ENCODE measurements at regions not wholly inside any gene's neighbourhood (a gene's known extent, or its start where the extent isn't known, plus 50 kb on each side); places are given as distances from the start of the nearest gene placed in this dataset.
"Not testable (repeated sequence)": the region's sequence is repeated elsewhere in the genome, so short reads cannot be mapped to it uniquely, and the experiment has no call there.

DNA sequence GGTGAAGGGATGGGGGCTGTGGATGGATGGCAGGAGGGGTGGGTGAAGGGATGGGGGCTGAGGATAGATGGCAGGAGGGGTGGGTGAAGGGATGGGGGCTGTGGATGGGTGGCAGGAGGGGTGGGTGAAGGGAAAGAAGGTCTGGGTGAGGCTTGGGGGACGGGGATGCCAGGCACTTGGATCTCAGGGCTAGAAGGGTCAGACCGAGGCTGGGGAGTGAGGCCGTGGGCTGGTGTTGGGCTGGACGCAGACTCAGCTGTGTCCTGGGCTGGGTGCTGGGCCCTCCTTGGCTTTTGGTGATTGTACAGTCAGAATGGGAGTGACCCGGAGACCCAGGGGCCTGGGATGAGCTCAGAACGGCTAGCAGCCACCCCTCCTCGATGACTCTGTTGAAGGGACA is 192.4 kb downstream of the TMEM121 start:
- DNase-seq, result not testable (repeated sequence)

GRCh38 chr14:105720106-105720505 is 193.7 kb downstream of the TMEM121 start:
- not testable (repeated sequence) for DNase-seq

GRCh38 chr14:105720852-105721601 is 194.6 kb downstream of the TMEM121 start:
- not testable (repeated sequence) for DNase-seq

DNA sequence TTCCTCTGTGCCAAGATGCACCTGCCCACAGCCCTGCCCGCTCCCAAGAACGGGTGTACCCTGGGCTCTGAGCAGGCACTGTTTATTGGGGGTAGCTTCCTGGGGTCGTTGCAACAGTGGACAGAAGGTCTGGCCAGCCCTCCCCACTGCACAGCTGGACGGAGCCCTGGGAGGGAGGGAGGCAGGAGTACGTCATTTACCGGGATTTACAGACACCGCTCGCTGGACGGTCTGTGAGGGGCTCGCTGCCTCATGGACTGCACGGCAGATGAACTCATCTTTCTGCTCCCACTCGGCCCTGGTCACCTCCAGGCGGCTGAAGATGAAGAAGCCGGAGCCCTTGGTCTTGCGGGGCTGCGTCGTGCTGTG is 195.2 kb downstream of the TMEM121 start:
- DNase-seq, result not testable (repeated sequence)

DNA sequence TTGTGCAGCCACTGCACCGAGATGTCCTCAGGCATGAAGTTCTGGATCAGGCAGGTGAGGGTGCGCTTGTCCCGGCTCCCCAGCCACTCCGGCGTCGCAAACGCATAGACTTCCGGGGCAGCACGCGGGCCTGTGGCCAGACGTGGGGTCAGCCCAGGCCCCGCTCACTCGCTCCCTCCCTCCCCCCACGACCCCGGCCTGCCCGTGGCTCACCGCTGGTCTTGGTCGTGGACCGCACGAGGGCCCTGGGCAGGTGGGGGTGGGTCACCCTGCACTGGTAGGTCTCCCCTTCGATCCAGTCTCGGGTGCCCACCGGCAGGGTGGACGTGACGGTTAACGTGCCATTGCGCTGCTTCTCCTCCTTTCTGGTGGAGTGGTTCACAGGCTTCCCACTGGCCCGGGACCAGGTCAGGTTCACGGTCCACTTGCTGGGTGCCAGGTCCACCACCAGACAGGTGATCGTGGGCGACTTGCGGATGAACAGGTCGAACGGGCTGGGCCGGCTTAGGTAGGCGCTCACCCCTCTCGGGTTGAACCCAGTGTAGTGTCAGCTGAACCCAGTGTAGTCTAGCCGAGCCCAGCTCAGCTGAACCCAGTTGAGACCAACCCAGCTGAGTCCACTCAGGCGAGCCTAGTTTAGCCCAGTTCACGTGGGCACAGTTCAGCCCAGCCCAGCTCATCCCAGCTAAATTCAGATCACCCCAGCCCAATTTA is 195.8 kb downstream of the TMEM121 start:
- DNase-seq, result not testable (repeated sequence)

DNA sequence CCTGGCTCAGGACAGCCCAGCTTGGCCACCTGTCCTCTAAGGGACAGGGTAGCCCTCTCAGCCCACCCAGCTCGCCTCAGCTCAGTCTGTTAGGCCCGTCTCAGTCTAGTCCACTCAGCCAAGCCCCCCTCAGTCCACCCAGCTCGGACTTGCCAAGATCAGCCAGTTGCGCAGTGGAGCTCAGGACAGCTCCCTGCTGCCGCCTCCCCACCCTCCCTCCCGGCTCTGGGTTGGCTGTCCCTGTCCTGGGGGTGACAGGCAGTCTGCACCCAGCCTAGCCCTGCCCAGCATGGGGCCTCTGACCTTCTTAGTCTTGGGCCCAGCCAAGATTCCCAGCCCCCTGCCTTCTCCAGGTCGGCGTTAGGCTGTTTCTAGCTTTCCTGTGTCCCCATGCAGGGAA is 196.9 kb downstream of the TMEM121 start:
- DNase-seq, result not testable (repeated sequence)

DNA sequence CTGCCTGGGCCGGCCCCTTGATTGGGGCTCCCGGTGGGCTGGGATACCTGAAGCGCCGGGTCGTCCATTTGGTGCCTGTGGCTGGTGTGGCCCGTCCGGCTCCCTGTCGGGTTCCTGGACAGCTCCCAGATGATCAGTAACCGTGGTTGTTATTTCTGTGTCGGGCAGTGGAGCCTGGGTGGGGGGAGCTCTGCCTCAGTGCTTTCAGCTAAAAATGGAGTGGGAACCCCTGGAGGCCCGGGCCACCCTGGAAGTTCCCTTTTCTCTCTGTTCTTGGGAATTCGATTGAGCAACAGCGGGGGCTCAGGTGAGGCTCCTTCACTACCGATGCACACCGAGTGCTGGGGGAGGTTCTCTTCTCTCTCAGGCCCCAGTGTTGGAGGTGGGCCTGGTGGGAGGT is 197.4 kb downstream of the TMEM121 start:
- DNase-seq, result not testable (repeated sequence)

GRCh38 chr14:105729825-105730368 is 203.5 kb downstream of the TMEM121 start:
- not testable (repeated sequence) for DNase-seq

DNA sequence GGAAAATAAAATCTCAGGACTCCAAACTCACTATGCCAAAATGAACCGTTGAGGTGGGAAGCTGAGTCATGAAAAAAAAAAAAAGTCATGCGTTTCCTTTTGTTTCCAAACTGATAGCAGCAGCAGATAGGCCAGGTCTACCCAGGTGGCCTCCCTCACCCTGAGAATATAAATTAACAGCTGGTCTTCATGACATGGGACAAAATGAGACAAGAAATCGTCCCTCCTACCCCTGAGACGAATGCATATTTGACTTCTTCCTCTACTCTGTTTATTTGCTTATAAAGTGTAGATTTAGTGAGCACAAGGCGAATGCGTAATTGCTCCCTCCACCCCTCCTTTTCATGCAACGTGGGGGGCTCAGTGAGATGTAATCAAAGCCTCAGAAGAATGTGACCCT is 204.3 kb downstream of the TMEM121 start:
- DNase-seq, result not testable (repeated sequence)

DNA sequence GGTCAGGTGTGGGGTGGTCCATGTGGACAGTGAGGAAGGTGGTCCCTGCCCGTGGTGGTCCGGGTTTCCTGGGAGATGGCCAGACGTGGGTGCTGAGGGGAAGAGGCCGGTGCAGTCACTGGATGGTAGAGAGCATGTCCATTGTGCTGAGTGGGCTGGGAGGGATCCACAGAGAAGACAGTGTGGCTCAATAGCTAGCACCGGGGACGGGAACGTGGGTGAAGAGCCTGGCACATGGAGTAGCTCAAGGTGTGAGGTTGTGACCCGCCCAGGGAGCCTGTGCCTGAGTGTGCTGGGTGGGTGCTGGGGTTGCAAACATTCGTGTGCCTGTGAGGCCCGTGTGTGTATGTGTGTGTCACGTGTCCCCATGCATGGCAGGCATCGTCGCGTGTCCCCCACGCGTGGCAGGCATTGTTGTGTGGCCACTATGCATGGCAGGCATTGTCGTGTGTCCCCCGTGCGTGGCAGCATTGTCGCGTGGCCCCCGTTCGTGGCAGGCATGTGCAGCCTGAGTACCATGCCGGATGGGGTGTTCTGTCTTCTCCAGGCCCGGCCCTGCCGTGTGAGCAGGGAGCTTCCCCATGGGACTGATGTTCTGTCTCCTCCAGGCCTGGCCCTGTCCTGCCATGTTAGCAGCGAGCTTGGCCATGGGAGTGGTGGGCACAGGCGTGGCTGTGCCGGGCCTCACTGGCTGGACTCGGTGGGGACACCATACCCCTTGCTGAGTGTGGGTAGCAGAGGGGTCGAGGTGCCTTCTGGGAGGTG is 205.0 kb downstream of the TMEM121 start:
- DNase-seq, result not testable (repeated sequence)

DNA sequence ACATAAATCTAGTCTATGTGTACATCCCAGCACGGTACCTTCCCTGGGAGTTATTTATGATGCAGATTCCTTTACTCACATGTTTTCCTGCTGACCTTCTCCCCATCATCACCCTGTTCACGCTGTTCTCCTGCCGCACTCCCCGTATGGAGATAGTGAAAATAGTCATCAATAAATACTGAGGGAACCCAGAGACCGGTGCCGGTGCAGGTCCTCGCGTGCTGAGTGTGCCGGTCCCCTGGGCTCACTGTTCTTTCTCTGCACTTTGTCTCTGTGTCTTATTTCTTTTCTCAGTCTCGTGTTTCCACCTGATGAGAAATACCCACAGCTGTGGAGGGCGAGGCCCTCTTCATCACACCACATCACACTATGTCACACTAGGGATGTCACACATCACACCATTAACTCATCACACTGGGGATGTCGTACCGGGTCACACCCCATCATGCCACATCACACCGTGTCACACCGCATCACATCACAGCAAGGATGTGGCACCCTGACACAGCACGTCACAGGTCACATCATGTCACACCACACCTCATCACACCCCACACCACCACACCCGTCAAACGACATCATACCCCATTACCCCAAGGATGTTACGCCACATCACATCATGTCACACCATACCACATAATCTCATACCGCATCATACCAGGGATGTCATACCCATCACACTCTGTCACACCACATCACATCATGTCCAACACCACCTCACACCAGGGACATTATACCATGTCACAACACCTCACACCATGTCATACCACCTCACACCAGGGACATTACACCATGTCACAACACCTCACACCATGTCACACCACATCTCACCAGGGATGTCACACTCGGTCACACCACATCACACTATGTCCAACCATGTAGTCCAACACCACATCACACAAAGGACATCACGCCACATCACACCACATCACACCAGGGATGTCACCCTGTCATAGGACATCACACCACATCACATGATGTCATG is 207.0 kb downstream of the TMEM121 start:
- no peak for DNase-seq

DNA sequence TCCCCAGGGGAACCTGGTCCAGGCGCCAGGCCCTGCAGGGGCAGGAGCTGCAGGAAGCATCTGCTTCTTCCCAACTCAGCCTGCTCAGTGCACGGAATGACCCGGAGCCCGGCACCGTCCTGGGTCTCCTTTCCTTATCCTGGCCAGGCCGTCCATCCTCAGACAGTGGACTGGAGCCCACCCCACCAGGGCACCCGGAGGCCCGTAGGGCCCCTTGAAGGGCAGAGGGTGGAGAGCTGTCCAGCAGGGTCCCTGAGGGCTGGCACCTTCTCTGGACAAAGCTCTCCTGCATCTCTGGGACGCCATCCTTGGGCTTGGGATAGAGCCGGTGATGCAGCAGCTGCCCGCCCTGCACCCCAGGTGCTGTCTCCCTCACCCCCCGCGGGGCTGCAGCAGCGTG is 207.9 kb downstream of the TMEM121 start:
- DNase-seq, result not testable (repeated sequence)

GRCh38 chr14:105736331-105736730 is 209.9 kb downstream of the TMEM121 start:
- DNase-seq, result not testable (repeated sequence)

- no peak for DNase-seq
Observed at GRCh38 chr14:105737504-105738246, 211.3 kb downstream of the TMEM121 start.

GRCh38 chr14:105738638-105739037 is 212.3 kb downstream of the TMEM121 start:
- DNase-seq, result no peak

GRCh38 chr14:105739331-105740102 is 213.1 kb downstream of the TMEM121 start:
- no peak for DNase-seq

- not testable (repeated sequence) for DNase-seq
Observed at GRCh38 chr14:105740272-105740671, 213.9 kb downstream of the TMEM121 start.

GRCh38 chr14:105740961-105741360 is 214.6 kb downstream of the TMEM121 start:
- not testable (repeated sequence) for DNase-seq

- not testable (repeated sequence) for DNase-seq
Observed at GRCh38 chr14:105741707-105742530, 215.5 kb downstream of the TMEM121 start.

DNA sequence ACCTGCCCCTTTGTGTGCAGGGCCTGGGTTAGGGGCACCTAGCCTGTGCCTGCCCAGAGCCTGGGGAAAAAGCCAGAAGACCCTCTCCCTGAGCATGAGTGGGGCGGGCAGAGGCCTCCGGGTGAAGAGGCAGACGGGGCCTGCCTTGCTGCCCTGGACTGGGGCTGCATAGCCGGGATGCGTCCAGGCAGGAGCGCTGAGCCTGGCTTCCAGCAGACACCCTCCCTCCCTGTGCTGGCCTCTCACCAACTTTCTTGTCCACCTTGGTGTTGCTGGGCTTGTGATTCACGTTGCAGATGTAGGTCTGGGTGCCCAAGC is 216.1 kb downstream of the TMEM121 start:
- no peak for DNase-seq
